WTC11 (cell line): ENCODE measurements at regions not wholly inside any gene's neighbourhood (a gene's known extent, or its start where the extent isn't known, plus 50 kb on each side); places are given as distances from the start of the nearest gene placed in this dataset.

Experiments
- CTCF ChIP-seq: fragments of 200-600 bp; IDR thresholded peaks from 2 replicates; pipeline ENCODE4 v1.8.0; 2022; ENCODE audit warnings: antibody characterized with exemption
- HMGXB4 ChIP-seq: sonication (generic); formaldehyde crosslinking; IDR thresholded peaks from 2 replicates; pipeline ENCODE4 v1.8.1; 2023; ENCODE audit warnings: mild to moderate bottlenecking, moderate library complexity, missing genetic modification reagents
- NR1H2 ChIP-seq: sonication (generic); formaldehyde crosslinking; IDR thresholded peaks from 2 replicates; pipeline ENCODE4 v1.9.0; 2021; ENCODE audit warnings: mild to moderate bottlenecking, moderate library complexity, missing genetic modification reagents
- TP53 ChIP-seq: sonication (generic); formaldehyde crosslinking; IDR thresholded peaks from 2 replicates; pipeline ENCODE4 v1.8.1; 2023; ENCODE audit warnings: mild to moderate bottlenecking, missing genetic modification reagents
- TF ChIP-seq, protein P1 (sequence below): sonication (generic); formaldehyde crosslinking; conservative IDR thresholded peaks from 2 replicates; pipeline ENCODE4 v1.8.1; 2022; ENCODE audit warnings: mild to moderate bottlenecking, missing genetic modification reagents

- TF ChIP-seq CTCF: no peak
- no peak for TF ChIP-seq HMGXB4 (CRISPR knock-in tag)
- TF ChIP-seq, protein P1, sequence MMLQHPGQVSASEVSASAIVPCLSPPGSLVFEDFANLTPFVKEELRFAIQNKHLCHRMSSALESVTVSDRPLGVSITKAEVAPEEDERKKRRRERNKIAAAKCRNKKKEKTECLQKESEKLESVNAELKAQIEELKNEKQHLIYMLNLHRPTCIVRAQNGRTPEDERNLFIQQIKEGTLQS (CRISPR knock-in tag): no peak
- TF ChIP-seq TP53 (CRISPR knock-in tag): no peak
- TF ChIP-seq NR1H2: no peak
These were observed 221.6 kb upstream of the KCNG1 start for GRCh38 chr20:51244466-51244865.
